ENCODE measurements at regions not wholly inside any gene's neighbourhood (a gene's known extent, or its start where the extent isn't known, plus 50 kb on each side); places are given as distances from the start of the nearest gene placed in this dataset.

GRCh38 chr6:14472986-14473337 is 355.4 kb downstream of the CD83 start (continued):
- TF ChIP-seq PRDM15 (CRISPR knock-in tag; IDR thresholded peaks at IDR 0.05) (no peak), PML (IDR thresholded peaks at IDR 0.05; ENCODE audit: low read length) (no peak), TBL1XR1 (IDR thresholded peaks at IDR 0.05; ENCODE audit: low read depth, low read length) (no peak), HSF1 (IDR thresholded peaks at IDR 0.05; ENCODE audit: low read depth, low read length) (no peak), KAT2A (conservative IDR thresholded peaks at IDR 0.05; ENCODE audit: control insufficient read depth, low read depth, low read length) (no peak), SREBF2 (IDR thresholded peaks at IDR 0.05; ENCODE audit: low read length) (no peak)
- TF ChIP-seq, protein P1, sequence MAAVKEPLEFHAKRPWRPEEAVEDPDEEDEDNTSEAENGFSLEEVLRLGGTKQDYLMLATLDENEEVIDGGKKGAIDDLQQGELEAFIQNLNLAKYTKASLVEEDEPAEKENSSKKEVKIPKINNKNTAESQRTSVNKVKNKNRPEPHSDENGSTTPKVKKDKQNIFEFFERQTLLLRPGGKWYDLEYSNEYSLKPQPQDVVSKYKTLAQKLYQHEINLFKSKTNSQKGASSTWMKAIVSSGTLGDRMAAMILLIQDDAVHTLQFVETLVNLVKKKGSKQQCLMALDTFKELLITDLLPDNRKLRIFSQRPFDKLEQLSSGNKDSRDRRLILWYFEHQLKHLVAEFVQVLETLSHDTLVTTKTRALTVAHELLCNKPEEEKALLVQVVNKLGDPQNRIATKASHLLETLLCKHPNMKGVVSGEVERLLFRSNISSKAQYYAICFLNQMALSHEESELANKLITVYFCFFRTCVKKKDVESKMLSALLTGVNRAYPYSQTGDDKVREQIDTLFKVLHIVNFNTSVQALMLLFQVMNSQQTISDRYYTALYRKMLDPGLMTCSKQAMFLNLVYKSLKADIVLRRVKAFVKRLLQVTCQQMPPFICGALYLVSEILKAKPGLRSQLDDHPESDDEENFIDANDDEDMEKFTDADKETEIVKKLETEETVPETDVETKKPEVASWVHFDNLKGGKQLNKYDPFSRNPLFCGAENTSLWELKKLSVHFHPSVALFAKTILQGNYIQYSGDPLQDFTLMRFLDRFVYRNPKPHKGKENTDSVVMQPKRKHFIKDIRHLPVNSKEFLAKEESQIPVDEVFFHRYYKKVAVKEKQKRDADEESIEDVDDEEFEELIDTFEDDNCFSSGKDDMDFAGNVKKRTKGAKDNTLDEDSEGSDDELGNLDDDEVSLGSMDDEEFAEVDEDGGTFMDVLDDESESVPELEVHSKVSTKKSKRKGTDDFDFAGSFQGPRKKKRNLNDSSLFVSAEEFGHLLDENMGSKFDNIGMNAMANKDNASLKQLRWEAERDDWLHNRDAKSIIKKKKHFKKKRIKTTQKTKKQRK (IDR thresholded peaks at IDR 0.05; ENCODE audit: low read depth, low read length), result no peak
- TF ChIP-seq, protein P2, sequence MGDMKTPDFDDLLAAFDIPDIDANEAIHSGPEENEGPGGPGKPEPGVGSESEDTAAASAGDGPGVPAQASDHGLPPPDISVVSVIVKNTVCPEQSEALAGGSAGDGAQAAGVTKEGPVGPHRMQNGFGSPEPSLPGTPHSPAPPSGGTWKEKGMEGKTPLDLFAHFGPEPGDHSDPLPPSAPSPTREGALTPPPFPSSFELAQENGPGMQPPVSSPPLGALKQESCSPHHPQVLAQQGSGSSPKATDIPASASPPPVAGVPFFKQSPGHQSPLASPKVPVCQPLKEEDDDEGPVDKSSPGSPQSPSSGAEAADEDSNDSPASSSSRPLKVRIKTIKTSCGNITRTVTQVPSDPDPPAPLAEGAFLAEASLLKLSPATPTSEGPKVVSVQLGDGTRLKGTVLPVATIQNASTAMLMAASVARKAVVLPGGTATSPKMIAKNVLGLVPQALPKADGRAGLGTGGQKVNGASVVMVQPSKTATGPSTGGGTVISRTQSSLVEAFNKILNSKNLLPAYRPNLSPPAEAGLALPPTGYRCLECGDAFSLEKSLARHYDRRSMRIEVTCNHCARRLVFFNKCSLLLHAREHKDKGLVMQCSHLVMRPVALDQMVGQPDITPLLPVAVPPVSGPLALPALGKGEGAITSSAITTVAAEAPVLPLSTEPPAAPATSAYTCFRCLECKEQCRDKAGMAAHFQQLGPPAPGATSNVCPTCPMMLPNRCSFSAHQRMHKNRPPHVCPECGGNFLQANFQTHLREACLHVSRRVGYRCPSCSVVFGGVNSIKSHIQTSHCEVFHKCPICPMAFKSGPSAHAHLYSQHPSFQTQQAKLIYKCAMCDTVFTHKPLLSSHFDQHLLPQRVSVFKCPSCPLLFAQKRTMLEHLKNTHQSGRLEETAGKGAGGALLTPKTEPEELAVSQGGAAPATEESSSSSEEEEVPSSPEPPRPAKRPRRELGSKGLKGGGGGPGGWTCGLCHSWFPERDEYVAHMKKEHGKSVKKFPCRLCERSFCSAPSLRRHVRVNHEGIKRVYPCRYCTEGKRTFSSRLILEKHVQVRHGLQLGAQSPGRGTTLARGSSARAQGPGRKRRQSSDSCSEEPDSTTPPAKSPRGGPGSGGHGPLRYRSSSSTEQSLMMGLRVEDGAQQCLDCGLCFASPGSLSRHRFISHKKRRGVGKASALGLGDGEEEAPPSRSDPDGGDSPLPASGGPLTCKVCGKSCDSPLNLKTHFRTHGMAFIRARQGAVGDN (IDR thresholded peaks at IDR 0.05), result no peak

All from GM12878 (cell line).